ELF-1 (cell line): ENCODE measurements at regions not wholly inside any gene's neighbourhood (a gene's known extent, or its start where the extent isn't known, plus 50 kb on each side); places are given as distances from the start of the nearest gene placed in this dataset.

Experiments used
- DNase-seq: peaks from one replicate; pipeline ENCODE4 v3.0.0-alpha.2; 2016; ENCODE audit warnings: low read depth, low spot score

GRCh38 chr14:53468876-53469275, 315.8 kb upstream of the DDHD1 start:
- DNase-seq: no peak

- no peak for DNase-seq
Observed at GRCh38 chr14:53464376-53464775, 311.3 kb upstream of the DDHD1 start.

- peak; percentile 77 for DNase-seq
Observed at GRCh38 chr14:53462931-53463778, 310.0 kb upstream of the DDHD1 start.

- DNase-seq: no peak
Observed at GRCh38 chr14:53461858-53462257, 308.7 kb upstream of the DDHD1 start.

- DNase-seq: no peak
Observed at GRCh38 chr14:53460544-53460943, 307.4 kb upstream of the DDHD1 start.

GRCh38 chr14:53458368-53458814, 305.3 kb upstream of the DDHD1 start:
- DNase-seq: no peak

GRCh38 chr14:53456931-53457330, 303.8 kb upstream of the DDHD1 start:
- DNase-seq: no peak

- DNase-seq: no peak
Observed at GRCh38 chr14:53452005-53452673, 299.0 kb upstream of the DDHD1 start.

- no peak for DNase-seq
Observed at GRCh38 chr14:53450871-53451270, 297.7 kb upstream of the DDHD1 start.

GRCh38 chr14:53448682-53449081, 295.6 kb upstream of the DDHD1 start:
- DNase-seq: no peak

GRCh38 chr14:53444677-53445312, 291.7 kb upstream of the DDHD1 start:
- no peak for DNase-seq

GRCh38 chr14:53441789-53442188, 288.7 kb upstream of the DDHD1 start:
- DNase-seq: no peak

GRCh38 chr14:53437858-53438257, 284.7 kb upstream of the DDHD1 start:
- no peak for DNase-seq

- peak; percentile 58 for DNase-seq
Observed at GRCh38 chr14:53432378-53432802, 279.3 kb upstream of the DDHD1 start.

GRCh38 chr14:53430870-53431269, 277.7 kb upstream of the DDHD1 start:
- DNase-seq: no peak

- DNase-seq: peak; percentile 13
Observed at GRCh38 chr14:53412819-53413675, 259.9 kb upstream of the DDHD1 start.

GRCh38 chr14:53411125-53411524, 258.0 kb upstream of the DDHD1 start:
- DNase-seq: peak; percentile 3

- no peak for DNase-seq
Observed at GRCh38 chr14:53409969-53410368, 256.8 kb upstream of the DDHD1 start.

GRCh38 chr14:53409289-53409688, 256.2 kb upstream of the DDHD1 start:
- DNase-seq: no peak

- DNase-seq: no peak
Observed at GRCh38 chr14:53408175-53408879, 255.2 kb upstream of the DDHD1 start.

- no peak for DNase-seq
Observed at GRCh38 chr14:53406519-53406918, 253.4 kb upstream of the DDHD1 start.
